GM18511 (cell line): ENCODE measurements at regions not wholly inside any gene's neighbourhood (a gene's known extent, or its start where the extent isn't known, plus 50 kb on each side); places are given as distances from the start of the nearest gene placed in this dataset.

Source experiments
- ATAC-seq: cut with Tn5 transposase; IDR thresholded peaks from one replicate; pipeline ENCODE4 v1.9.1; 2021; ENCODE audit warnings: mild to moderate bottlenecking, moderate library complexity; ENCODE audit not compliant: unreplicated experiment

- no peak for ATAC-seq
Measured at GRCh38 chr2:120896126-120896525, 160.5 kb downstream of the GLI2 start.

DNA sequence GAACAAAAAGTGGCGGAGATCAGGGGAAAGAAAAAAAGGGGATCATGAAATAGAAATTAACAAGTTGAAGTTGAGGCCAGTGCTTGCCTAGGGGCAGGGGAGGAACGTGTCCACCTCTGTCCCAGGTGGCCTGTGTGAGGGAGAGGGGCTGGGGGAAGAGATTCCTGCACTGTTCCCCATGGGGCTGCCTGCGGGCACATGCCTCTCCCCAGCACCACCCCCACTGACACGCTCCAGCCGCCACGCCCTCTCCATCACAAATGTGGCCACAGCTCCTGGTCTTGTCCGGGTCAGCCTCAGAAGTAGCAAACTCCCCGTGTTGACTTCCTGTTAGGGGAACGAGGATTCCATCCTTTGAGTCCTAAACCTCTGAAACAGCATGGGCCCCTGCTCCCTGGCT is 161.2 kb downstream of the GLI2 start:
- no peak for ATAC-seq

GRCh38 chr2:120897399-120897798 is 161.7 kb downstream of the GLI2 start:
- no peak for ATAC-seq

DNA sequence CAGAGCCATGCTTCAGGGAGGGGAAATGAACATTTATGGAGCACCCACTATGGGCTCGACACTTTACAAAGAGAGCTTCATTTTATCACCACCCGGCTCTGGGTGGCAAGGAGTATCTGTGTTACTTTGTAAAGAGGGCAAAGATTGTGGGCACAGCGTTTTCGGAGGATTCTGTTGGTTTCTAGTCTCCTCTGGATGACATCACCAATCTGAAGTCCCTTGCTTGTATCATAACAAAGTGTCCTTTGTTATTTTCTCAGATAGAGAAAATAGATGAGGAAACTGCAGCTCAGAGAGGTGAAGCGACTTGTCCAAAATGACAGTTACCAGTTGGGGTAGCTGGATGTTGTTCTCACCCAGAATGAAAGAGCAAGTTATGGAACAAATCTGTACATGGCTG is 162.8 kb downstream of the GLI2 start:
- no peak for ATAC-seq

- no peak for ATAC-seq
Measured at GRCh38 chr2:120898961-120899750, 163.5 kb downstream of the GLI2 start.

DNA sequence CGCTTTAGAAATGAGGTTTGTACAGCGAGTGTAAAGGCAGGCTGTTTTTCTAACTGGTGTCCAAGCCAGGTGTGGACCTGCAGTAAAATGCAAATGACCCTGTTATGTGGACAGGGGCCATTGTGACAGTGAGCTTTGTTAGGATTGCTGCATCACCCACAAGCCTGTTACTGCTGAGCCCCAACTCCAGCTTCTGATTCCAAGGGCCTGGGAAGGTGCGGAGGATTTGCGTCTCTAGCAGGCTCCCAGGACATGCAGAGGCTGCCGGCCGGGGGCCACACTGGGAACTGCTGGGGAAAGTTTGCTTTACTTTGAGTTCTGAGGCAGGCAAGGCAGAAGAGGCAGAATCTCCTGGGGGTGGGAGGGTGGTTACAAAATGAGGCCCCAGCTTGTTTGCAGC is 164.1 kb downstream of the GLI2 start:
- no peak for ATAC-seq

GRCh38 chr2:120901201-120901600 is 165.5 kb downstream of the GLI2 start:
- no peak for ATAC-seq

GRCh38 chr2:120902592-120902991 is 166.9 kb downstream of the GLI2 start:
- no peak for ATAC-seq

- ATAC-seq = no peak
Measured at GRCh38 chr2:120904379-120904778, 168.7 kb downstream of the GLI2 start.

- no peak for ATAC-seq
Measured at GRCh38 chr2:120904830-120905234, 169.2 kb downstream of the GLI2 start.

DNA sequence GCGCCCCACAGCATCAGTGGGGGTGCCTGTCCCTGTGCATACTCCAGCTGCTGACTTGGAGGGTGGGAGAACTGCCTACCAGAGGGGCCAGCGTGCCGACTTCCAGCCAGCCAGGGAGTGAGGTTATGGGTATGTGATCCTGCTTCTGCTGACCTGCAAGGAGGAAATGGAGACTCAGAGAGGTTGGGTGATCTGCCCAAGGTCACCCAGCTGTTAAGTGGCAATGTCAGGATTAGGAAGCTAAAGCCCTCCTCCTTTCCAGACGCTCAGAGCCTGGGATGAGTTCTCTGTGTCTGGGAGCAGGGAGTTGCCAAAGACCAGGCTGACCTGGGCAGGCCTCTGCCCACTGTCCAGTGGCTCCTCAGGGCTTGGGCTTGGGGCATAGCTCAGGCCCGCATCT is 169.6 kb downstream of the GLI2 start:
- ATAC-seq = no peak

DNA sequence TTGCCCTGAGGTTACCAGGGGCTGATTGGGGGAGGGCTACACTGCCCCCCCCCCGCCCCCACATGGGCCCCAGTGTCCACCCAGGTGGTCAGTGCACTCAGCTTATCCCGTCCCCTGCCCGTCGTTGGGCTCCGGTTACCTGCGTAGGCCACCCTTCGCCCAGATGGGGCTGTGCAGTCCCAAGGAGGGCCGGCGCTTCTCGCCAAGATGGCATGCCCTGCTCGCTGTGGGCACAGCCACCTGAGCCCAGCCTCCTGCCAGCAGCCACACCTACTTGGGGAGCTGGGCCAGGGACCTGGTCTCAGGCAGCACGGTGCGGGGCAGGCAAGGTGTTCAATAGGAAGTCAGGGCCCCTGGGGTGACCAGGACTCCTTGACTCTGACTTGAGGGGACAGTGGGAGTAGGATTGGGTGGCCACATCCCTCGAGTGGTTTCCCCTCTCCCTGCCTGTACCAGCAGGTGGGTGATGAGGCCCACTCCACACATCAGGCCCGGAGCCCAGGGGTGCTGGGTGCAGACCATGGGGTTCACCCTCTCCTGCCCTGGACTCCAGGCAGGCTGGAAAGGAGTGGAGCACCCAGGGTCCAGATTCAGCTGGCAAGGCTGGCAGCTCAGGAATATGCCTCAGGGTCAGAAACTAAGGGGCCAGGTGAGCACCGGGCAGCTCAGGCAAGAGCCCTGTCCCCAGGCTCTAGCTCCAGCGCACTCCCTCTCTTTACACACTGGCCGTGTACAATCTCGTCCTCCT is 170.3 kb downstream of the GLI2 start:
- no peak for ATAC-seq

DNA sequence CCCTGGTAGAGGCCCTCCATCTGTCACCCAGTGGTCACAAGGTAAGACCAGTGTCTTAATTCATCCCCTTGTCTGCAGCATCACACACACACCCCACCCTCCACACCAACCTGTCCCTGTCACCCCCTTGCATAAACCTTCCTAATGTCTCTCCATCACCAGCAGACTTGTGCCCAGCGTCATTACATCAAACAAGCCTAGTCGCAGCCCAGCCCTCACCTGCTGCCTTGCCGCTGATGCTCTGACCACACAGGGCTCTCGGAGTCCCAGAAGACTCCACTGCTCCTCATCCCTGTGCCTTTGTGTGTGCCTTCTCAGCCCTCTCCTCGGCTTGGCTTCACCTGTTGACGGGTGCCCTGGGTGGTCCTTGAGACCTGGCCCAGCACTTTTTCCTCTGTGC is 171.2 kb downstream of the GLI2 start:
- no peak for ATAC-seq

GRCh38 chr2:120907822-120908221 is 172.2 kb downstream of the GLI2 start:
- no peak for ATAC-seq

DNA sequence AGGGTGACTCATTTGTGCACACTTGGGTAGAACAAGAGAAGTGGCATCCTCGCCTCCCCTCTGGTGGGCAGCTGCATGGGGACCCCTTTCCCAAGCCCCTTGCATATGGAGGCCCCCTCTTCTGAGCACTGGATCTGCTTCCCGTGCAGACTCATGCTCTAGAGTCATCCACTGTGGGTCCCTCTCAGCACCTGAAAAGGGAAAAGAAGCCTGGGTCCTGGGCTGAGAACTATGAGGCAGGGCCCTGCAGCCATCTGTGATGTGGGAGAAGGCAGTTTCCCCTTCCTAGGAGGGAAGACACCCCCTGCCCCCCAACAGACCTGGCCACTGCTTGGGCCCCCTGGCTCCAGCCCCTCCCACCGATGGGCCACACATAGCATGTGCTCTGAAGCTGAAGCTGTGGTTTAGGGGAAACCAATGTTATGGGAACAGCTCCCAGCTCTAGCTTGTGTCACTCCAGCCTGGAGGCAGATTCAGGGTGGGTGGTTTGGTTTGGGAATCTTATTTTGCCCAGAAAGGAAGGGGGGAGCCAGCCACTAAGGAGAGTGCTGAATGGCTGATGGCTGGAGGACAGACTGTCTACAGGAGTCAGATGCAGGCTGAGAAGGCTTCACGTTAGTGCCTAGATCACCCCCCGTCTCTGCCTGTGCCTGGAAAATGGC is 172.8 kb downstream of the GLI2 start:
- ATAC-seq = no peak

- ATAC-seq = no peak
Measured at GRCh38 chr2:120909102-120909501, 173.4 kb downstream of the GLI2 start.

- no peak for ATAC-seq
Measured at GRCh38 chr2:120910164-120910563, 174.5 kb downstream of the GLI2 start.

DNA sequence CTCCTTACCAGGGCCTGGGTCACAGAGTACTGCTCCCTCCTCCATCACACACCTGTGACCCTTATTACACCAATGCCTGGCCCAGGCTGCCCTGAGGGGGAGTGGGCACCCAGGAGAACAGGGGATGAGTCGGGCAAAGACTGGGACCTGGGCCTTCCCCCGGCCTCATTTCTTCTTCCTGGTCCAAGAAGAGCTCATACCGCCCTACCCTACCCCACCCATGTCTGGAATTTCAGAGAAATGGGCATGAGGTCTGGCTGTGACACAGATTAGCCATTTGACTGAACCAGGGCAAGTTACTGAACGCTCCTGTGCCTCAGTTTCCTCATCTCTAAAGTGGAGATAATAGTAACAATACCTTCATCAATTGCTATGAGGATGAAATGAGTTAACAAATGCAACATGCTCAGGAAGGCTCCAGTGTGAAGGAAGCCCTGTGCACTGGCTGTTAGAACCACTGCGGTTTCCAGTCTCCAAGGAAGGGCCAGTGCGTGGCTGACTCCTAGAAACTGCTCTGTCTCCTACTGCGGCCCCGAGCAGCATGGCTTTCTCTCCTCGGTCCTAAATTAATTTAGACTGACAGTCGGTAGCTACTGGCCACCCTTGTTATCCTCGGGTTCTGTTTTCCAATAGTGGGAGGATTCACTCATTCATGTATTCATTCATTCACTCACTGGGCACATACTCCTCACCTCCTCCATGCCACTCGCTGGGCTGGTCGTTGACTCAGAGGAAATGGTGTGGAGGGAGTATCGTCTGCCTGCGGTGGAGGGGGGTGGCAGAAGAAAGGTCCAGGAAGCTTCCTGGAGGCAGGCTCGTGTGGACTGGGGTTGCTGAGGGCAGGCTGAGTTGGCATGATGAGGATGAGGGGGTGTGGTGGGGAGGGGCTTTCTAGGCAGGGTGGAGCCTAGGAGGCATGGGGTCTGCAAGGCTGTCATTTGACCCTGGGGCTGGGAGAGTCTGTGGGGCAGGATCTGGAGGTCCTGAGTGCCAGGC is 175.6 kb downstream of the GLI2 start:
- ATAC-seq = no peak

DNA sequence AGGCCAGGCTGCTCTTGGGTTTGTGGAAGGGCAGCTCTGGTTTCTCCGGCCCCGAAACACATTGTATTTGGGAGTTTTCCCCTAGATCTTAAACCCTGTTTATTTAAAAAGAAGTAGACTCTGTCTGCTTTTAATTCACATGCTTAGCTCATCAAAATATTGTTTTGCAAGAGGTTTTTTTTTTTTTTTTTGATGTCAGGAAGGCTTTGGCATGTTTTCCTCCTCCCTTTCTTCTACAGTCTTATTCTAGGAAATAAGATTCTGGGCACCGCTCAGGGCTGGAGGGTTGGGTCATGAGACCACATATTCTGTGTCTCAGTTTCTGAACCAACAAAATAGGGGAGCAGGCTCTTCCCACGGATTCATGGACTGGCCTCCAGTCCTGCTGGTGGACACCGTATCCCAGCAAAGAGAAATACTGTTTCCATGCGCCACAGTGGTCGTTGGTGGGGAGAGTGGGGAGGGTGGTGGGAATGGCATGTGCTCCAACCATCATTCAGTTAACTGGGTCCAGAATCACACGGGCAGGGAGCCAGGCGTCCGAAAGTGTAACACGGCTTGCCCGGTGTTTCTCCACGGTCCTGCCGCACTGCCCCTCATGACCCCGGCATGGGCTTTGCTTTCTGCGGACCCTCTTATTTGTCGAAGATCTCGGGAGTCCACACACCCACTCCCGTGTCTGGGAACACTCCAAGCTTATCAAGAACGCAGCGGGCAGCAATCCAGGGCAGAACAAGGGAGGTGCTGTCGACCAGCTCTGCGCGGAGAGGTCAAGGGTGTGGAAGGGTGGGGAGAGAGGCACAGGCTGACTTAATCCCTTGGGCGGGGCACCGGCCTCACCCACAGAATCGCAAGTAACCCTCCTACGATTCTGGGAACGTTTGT is 176.7 kb downstream of the GLI2 start:
- no peak for ATAC-seq
